Heart left ventricle (tissue), 13 donors: ENCODE measurements at regions not wholly inside any gene's neighbourhood (a gene's known extent, or its start where the extent isn't known, plus 50 kb on each side); places are given as distances from the start of the nearest gene placed in this dataset.

Experiments
- POLR2A ChIP-seq, 2 donors: fragments of 450-650 bp; IDR thresholded peaks; one replicate each; pipeline ENCODE4 v1.6.1; 2017; ENCODE audit warnings: antibody characterized with exemption in 2 of 2, mild to moderate bottlenecking in 2 of 2, moderate library complexity in 2 of 2
- TF ChIP-seq, protein P1 (sequence below), 12 donors: fragments of 200-600 bp; sonication (generic) in 4 of 12; IDR thresholded peaks; one replicate each; pipeline versions ENCODE4 v1.5.0 to v1.8.0; 2018 to 2022; ENCODE audit warnings: antibody characterized with exemption in 12 of 12, mild to moderate bottlenecking in 5 of 12
- donor health status: ischemic (EF 13 %, LVEDD 7.1; RV severe dilation, severe dysfunction).
- donor health status: DM: no; HTN: yes; CAD: no.
- donor health status: DM: no; HTN: no; CAD: no.
- donor health status: ischemic (EF 25% LVEDD 6.9; RV normal size, moderate dysfunction).
- donor health status: ischemic (EF 25% LVEDD 5.7; RV mildly dilated, moderate dysfunction).
- donor health status: ischemic (EF 35%, LVEDD 5.7; RV mildly dilated, moderate dysfunction).
- donor health status: nonischemic (EF 11% LVEDD 7.7; RV severe dilation, severe dysfunction).
- donor health status: DM: yes; HTN: yes; CAD: no.
- donor health status: PGD.
- donor health status: ischemic (EF 29% LVEDD 5.4; RV normal size, mild dysfunction).
- donor health status: nonischemic (EF 23%, LVEDD 6.1; RV moderate dilation, normal function).

DNA sequence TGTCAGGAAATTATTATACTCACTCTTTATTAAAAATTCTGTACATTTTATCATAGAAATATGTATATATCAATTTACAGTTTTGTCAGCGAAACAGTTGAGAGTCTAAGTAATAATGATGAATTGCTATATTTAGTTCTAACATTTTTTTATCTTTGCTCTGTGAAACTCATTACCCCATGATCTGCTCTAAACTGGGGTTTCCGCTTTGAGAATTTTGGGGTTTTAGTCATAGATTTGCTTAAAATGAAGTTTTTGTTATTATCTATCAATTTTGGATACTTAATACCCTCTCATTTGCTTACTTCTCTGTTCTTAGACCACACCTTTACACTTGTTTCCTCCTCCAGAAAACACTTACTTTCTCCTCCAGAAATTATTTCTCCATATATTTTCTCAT is 333.8 kb upstream of the MPDZ start:
- TF ChIP-seq, protein P1, sequence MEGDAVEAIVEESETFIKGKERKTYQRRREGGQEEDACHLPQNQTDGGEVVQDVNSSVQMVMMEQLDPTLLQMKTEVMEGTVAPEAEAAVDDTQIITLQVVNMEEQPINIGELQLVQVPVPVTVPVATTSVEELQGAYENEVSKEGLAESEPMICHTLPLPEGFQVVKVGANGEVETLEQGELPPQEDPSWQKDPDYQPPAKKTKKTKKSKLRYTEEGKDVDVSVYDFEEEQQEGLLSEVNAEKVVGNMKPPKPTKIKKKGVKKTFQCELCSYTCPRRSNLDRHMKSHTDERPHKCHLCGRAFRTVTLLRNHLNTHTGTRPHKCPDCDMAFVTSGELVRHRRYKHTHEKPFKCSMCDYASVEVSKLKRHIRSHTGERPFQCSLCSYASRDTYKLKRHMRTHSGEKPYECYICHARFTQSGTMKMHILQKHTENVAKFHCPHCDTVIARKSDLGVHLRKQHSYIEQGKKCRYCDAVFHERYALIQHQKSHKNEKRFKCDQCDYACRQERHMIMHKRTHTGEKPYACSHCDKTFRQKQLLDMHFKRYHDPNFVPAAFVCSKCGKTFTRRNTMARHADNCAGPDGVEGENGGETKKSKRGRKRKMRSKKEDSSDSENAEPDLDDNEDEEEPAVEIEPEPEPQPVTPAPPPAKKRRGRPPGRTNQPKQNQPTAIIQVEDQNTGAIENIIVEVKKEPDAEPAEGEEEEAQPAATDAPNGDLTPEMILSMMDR (IDR thresholded peaks at IDR 0.05) = no peak
- TF ChIP-seq POLR2A (IDR thresholded peaks at IDR 0.05) = no peak
